BLaER1 treated with 17β-estradiol and CSF1 and Interleukin-3, amounts not matched to agents 10 nM and 100 nM (cell line): ENCODE measurements at regions not wholly inside any gene's neighbourhood (a gene's known extent, or its start where the extent isn't known, plus 50 kb on each side); places are given as distances from the start of the nearest gene placed in this dataset.

Experiments used
- H3K27ac ChIP-seq, 11 experiments: shearing (Covaris generic); formaldehyde crosslinking; 2 replicates each; pipeline ENCODE4 v1.8.1; 2022
- H3K27me3 ChIP-seq, 11 experiments: shearing (Covaris generic); formaldehyde crosslinking; 2 replicates each; pipeline ENCODE4 v1.8.1; 2022
- H3K36me3 ChIP-seq, 11 experiments: shearing (Covaris generic); formaldehyde crosslinking; 2 replicates each; pipeline ENCODE4 v1.8.1; 2022
- H3K4me1 ChIP-seq, 10 experiments: shearing (Covaris generic); formaldehyde crosslinking; 2 replicates each; pipeline ENCODE4 v1.8.1; 2022
- H3K4me2 ChIP-seq, 11 experiments: shearing (Covaris generic); formaldehyde crosslinking; 2 replicates each; pipeline ENCODE4 v1.8.1; 2022
- H3K4me3 ChIP-seq, 10 experiments: shearing (Covaris generic); formaldehyde crosslinking; 2 replicates each; pipeline ENCODE4 v1.8.1; 2022
- H3K9ac ChIP-seq, 11 experiments: shearing (Covaris generic); formaldehyde crosslinking; 2 replicates each; pipeline ENCODE4 v1.8.1; 2022
- H3K9me3 ChIP-seq, 11 experiments: shearing (Covaris generic); formaldehyde crosslinking; replicated peaks in 1 of 11; 2 replicates each; pipeline ENCODE4 v1.8.1; 2022
- H4K20me1 ChIP-seq, 11 experiments: shearing (Covaris generic); formaldehyde crosslinking; 2 replicates each; pipeline ENCODE4 v1.8.1; 2022
- Cebpa-rat ChIP-seq, 11 experiments: shearing (Covaris generic); IDR thresholded peaks; 2 replicates each; pipeline ENCODE4 v1.8.1; 2022

DNA sequence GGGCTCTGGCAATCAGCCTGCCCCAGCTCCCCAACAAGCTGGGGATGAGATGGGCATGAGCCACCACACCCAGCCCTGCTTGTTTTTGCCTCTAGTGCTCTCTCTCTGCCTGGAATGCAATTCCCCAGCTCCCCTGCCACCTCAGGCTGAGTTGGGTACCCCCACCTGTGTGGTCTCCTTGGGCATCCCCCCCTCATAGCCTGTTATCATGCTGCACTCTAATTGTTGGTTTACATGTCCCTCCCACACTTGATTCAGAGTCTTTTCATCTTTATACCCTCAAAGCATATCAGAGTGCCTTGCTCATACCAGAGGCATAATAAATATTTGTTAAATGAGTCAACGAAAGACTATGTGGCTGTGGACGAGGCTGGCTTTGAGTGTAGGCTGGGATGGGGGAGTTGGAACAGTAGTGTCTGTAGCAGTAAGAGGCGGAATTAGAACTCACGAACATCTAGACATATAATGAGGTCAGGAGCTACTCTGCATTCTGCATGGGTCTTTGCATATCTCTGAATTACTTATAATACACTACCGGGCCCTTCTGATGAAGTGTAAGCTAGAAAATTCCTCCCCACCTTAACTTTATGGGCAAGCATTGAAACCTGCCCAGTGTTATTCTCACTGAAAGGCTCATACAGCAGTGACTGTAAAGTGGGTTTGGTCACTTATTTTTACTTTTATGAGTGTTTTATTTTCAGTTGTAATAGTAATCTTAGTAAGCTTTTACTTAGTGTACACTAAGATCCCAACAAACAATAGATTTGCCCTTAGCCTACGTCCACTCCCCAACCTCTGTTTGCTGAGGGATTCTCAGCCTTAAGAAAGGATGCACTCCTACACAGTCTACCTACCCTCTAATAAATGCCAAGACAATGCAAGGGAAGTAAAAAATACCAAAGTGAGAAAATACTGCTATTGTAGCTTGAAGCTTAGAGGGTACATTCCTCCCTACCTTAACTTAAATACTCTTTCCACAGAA is 58.7 kb downstream of the EDN1 start:
- H3K4me3 ChIP-seq, result no peak overlapping the region
- TF ChIP-seq Cebpa-rat (IDR thresholded peaks at IDR 0.05), result no peak

DNA sequence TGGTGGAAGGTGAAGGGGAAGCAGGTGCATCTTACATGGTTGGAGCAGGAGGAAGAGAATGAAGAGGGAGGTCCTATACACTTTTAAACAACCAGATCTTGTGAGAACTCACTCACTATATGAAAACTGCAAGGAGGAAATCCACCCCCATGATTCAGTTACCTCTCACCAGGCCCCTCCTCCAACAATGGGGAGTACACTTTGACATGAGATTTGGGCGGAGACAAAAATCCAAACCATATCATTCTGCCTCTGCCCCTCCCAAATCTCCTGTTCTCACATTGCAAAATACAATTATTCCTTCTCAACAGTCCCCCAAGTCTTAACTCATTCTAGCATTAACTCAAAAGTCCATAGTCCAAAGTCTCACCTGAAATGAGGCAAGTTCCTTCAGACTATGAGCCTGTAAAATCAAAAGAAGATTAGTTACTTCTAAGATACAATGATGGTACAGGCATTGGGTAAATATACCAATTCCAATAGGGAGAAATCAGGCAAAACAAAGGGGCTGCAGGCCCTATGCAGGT is 60.5 kb downstream of the EDN1 start:
- no peak for TF ChIP-seq Cebpa-rat (IDR thresholded peaks at IDR 0.05)
- H3K27ac ChIP-seq, result no peak overlapping the region
- peaks cover 0 to 6% (median 0%) of the 10 kb centered on the region in 11 experiments; a peak in 3 of 22 replicates for H3K36me3 ChIP-seq
- no peak overlapping the region for H3K4me3 ChIP-seq
- no peaks in the 10 kb centered on the region for H3K27me3 ChIP-seq
- no peak overlapping the region for H3K9ac ChIP-seq
- peaks cover 28 to 47% (median 33%) of the 10 kb centered on the region in 11 experiments for H3K9me3 ChIP-seq
- peaks cover 13 to 26% (median 23%) of the 10 kb centered on the region in 10 experiments for H3K4me1 ChIP-seq
- H4K20me1 ChIP-seq, result no peaks in the 10 kb centered on the region
- 0 out of 22 replicates have a peak overlapping the region, but pooled peaks of 2 of the 11 experiments have one; percentile 11 to 15 for H3K4me2 ChIP-seq

More for the DNA sequence above, 58.7 kb downstream of the EDN1 start:
- Histone ChIP-seq H3K36me3 (peaks cover 0 to 6% (median 0%) of the 10 kb centered on the region in 11 experiments; a peak in 3 of 22 replicates), H4K20me1 (no peaks in the 10 kb centered on the region), H3K9me3 (peaks cover 28 to 47% (median 33%) of the 10 kb centered on the region in 11 experiments), H3K27me3 (no peaks in the 10 kb centered on the region), H3K9ac (no peak overlapping the region), H3K27ac (no peak overlapping the region), H3K4me1 (peaks cover 8 to 13% (median 10%) of the 10 kb centered on the region in 10 experiments), H3K4me2 (no peak overlapping the region)

GRCh38 chr6:12351672-12352071 is 61.5 kb downstream of the EDN1 start:
- Histone ChIP-seq H3K27ac (no peak overlapping the region), H3K36me3 (peaks cover 0 to 6% (median 0%) of the 10 kb centered on the region in 11 experiments; a peak in 3 of 22 replicates), H3K9ac (no peak overlapping the region), H4K20me1 (no peaks in the 10 kb centered on the region), H3K4me2 (no peak overlapping the region), H3K4me1 (peaks cover 22 to 36% (median 32%) of the 10 kb centered on the region in 10 experiments), H3K9me3 (peaks cover 28 to 47% (median 33%) of the 10 kb centered on the region in 11 experiments), H3K27me3 (no peaks in the 10 kb centered on the region), H3K4me3 (no peak overlapping the region; a peak in 1 of 20 replicates)
- no peak for TF ChIP-seq Cebpa-rat (IDR thresholded peaks at IDR 0.05)

- Histone ChIP-seq H3K9ac (no peak overlapping the region), H3K36me3 (peaks cover 0 to 6% (median 0%) of the 10 kb centered on the region in 11 experiments; a peak in 3 of 22 replicates), H3K27me3 (no peaks in the 10 kb centered on the region), H3K4me1 (peaks cover 41 to 56% (median 53%) of the 10 kb centered on the region in 10 experiments), H3K4me2 (peak overlapping the region in 6 of 11 experiments; percentile 40 to 81 (median 70); a peak in 11 of 22 replicates), H3K9me3 (peaks cover 28 to 47% (median 32%) of the 10 kb centered on the region in 11 experiments), H3K27ac (no peak overlapping the region), H3K4me3 (no peak overlapping the region), H4K20me1 (no peaks in the 10 kb centered on the region)
- no peak for TF ChIP-seq Cebpa-rat (IDR thresholded peaks at IDR 0.05)
These were observed 63.6 kb downstream of the EDN1 start for GRCh38 chr6:12353731-12354130.

DNA sequence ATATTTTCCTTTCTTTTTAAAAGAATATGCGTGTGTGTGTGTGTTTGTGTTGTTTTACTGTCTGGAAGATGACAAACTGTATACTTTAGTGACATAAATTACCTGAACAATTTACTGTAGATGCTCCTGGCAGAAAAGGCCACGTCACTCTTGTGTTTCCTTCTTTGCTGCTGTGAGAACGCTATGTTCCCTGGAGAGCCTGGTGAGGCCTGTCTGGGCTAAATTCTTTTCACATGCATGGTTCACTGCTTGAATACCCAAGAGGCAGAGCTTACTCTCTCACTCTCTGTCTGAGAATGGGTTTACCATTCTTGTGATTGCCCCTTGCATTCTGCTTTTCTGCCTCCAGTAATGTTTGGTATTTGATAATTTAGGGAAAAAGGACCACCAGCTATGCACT is 64.3 kb downstream of the EDN1 start:
- Histone ChIP-seq H3K36me3 (peaks cover 0 to 6% (median 0%) of the 10 kb centered on the region in 11 experiments; a peak in 3 of 22 replicates), H3K4me1 (peaks cover 49 to 64% (median 61%) of the 10 kb centered on the region in 10 experiments), H3K27me3 (no peaks in the 10 kb centered on the region), H3K9me3 (peaks cover 28 to 42% (median 32%) of the 10 kb centered on the region in 11 experiments), H4K20me1 (no peaks in the 10 kb centered on the region), H3K9ac (no peak overlapping the region), H3K27ac (no peak overlapping the region), H3K4me2 (peak overlapping the region in 10 of 11 experiments; percentile 56 to 90 (median 74); a peak in 21 of 22 replicates), H3K4me3 (no peak overlapping the region)
- TF ChIP-seq Cebpa-rat (IDR thresholded peaks at IDR 0.05), result no peak

- H3K27me3 ChIP-seq, result no peaks in the 10 kb centered on the region
- no peaks in the 10 kb centered on the region for H4K20me1 ChIP-seq
- peaks cover 57 to 70% (median 66%) of the 10 kb centered on the region in 10 experiments for H3K4me1 ChIP-seq
- no peak overlapping the region for H3K4me3 ChIP-seq
- peaks cover 28 to 34% (median 30%) of the 10 kb centered on the region in 11 experiments for H3K9me3 ChIP-seq
- H3K36me3 ChIP-seq, result peaks cover 0 to 6% (median 0%) of the 10 kb centered on the region in 11 experiments; a peak in 3 of 22 replicates
- no peak overlapping the region for H3K27ac ChIP-seq
- no peak overlapping the region for H3K9ac ChIP-seq
- TF ChIP-seq Cebpa-rat (IDR thresholded peaks at IDR 0.05), result no peak
- H3K4me2 ChIP-seq, result peak overlapping the region in 10 of 11 experiments; percentile 56 to 90 (median 74); a peak in 20 of 22 replicates
These were observed 65.2 kb downstream of the EDN1 start for GRCh38 chr6:12355354-12355753.

DNA sequence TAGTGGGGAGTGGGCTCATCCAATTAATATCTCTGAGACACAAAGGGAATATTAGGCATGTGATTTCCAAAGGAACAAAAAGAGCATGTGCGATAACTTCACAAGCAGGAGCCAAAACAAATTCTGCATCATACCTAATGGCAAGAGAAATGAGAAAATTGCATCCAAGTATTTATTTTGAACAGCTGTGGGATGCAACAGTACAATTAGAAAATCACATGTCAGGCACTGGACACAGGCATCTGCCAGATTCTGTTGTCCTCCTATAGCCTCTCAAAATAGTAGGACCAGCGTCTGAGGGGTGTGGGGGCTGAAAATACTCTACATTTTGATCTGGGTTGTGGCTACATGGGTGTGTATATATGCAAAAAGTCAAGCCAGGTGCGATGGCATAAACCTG is 66.3 kb downstream of the EDN1 start:
- TF ChIP-seq Cebpa-rat (IDR thresholded peaks at IDR 0.05), result no peak
- H4K20me1 ChIP-seq, result no peaks in the 10 kb centered on the region
- H3K4me3 ChIP-seq, result no peak overlapping the region
- peak overlapping the region in 4 of 11 experiments; percentile 73 to 85 (median 82); a peak in 5 of 22 replicates for H3K27ac ChIP-seq
- H3K9ac ChIP-seq, result no peak overlapping the region
- H3K27me3 ChIP-seq, result no peaks in the 10 kb centered on the region
- peaks cover 17 to 23% (median 19%) of the 10 kb centered on the region in 11 experiments for H3K9me3 ChIP-seq
- peak overlapping the region; percentile 56 to 90 (median 75); a peak in 19 of 22 replicates for H3K4me2 ChIP-seq
- peaks cover 64 to 77% (median 68%) of the 10 kb centered on the region in 10 experiments for H3K4me1 ChIP-seq
- H3K36me3 ChIP-seq, result peaks cover 0 to 4% (median 0%) of the 10 kb centered on the region in 11 experiments; a peak in 3 of 22 replicates

DNA sequence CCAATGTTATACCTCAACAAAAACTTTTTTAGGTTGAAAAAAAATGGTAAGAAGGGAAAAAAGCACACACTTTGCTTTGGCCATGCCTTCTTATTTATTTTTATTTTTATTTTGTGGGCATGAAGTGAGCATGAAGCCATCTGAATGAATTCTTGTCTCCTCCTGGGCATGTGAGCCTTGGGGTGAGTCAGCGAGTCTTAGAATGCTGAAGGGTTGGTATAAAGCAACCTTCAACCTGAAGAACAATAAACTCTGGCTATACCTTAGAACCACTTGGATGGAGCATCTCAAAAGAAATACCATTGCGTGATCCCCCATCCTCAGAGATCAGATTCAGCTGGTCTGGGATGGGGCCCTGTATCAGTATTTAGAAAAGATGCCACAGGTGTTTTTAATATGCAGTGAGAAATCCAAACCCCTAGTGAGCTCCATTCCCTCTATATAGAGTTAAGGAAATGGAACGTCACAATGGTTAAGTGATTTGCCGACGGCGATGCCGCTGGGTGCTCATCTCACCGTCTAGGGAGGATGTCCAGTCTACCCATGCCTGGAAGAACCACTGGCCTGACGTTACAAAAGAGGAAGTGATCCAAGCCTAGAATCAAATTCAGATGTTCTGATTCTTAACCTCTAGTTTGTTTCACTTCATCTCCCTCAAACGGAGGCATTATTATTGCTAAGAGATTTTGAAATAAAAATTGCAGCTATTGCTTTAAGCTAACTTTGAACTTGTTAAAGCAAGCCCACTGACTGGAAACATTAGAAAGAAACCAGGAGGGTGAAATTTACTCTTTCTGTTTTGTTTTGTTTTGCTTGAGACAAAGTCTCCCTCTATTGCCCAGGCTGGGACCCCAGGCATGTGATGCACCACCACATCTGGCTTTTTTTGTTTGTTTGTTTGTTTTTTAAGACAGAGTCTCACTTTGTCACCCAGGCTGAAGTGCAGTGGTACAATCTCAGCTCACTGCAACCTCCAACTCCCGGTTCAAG is 67.1 kb downstream of the EDN1 start:
- Histone ChIP-seq H3K4me1 (peaks cover 72 to 85% (median 76%) of the 10 kb centered on the region in 10 experiments), H4K20me1 (no peaks in the 10 kb centered on the region), H3K36me3 (no peaks in the 10 kb centered on the region), H3K27me3 (no peaks in the 10 kb centered on the region), H3K9me3 (peaks cover 9 to 15% (median 11%) of the 10 kb centered on the region in 11 experiments), H3K4me2 (peak overlapping the region; percentile 69 to 90 (median 78)), H3K9ac (peak overlapping the region in 10 of 11 experiments; percentile 8 to 66 (median 42); a peak in 16 of 22 replicates), H3K27ac (peak overlapping the region; percentile 61 to 85 (median 70)), H3K4me3 (peak overlapping the region in 3 of 10 experiments; percentile 1 to 9 (median 1); a peak in 1 of 20 replicates)
- no peak for TF ChIP-seq Cebpa-rat (IDR thresholded peaks at IDR 0.05)
